Esophagus muscularis mucosa (tissue), 4 donors: ENCODE measurements at regions not wholly inside any gene's neighbourhood (a gene's known extent, or its start where the extent isn't known, plus 50 kb on each side); places are given as distances from the start of the nearest gene placed in this dataset.

ENCODE experiments used
- DNase-seq: peaks from one replicate; pipeline ENCODE4 v3.0.0-alpha.2; 2017; ENCODE audit errors: extremely low spot score
- H3K27ac ChIP-seq, 4 donors: fragments of 200-600 bp; sonication (generic); replicated peaks in 1 of 4; 1 replicate in 3 of 4; 2 replicates in 1 of 4; pipeline ENCODE4 v1.5.1; 2016 to 2019; ENCODE audit warnings: mild to moderate bottlenecking in 1 of 4
- H3K27me3 ChIP-seq, 4 donors: fragments of 200-600 bp; sonication (generic); one replicate each; pipeline versions ENCODE4 v1.5.1 to v1.6.0; 2016 to 2019
- H3K36me3 ChIP-seq, 4 donors: fragments of 200-600 bp; sonication (generic); one replicate each; pipeline ENCODE4 v1.5.1; 2016 to 2019
- H3K4me1 ChIP-seq, 4 donors: fragments of 200-600 bp; sonication (generic); one replicate each; pipeline ENCODE4 v1.5.1; 2016 to 2019
- H3K4me3 ChIP-seq, 4 donors: fragments of 200-600 bp; sonication (generic); 1 replicate in 2 of 4; 2 replicates in 2 of 4; pipeline ENCODE4 v1.5.1; 2016 to 2019; ENCODE audit warnings: mild to moderate bottlenecking in 4 of 4, moderate library complexity in 1 of 4
- H3K9me3 ChIP-seq, 4 donors: fragments of 200-600 bp; sonication (generic); 1 replicate in 3 of 4; 2 replicates in 1 of 4; pipeline ENCODE4 v1.5.1; 2016 to 2019
- CTCF ChIP-seq, 3 experiments: fragments of 200-600 bp in 2 of 3; fragments of 450-650 bp in 1 of 3; sonication (generic) in 2 of 3; IDR thresholded peaks; one replicate each; pipeline ENCODE4 v1.5.1; 2017 to 2019; ENCODE audit warnings: antibody characterized with exemption in 3 of 3, mild to moderate bottlenecking in 2 of 3, moderate library complexity in 1 of 3
- EP300 ChIP-seq: sonication (generic); formaldehyde crosslinking; IDR thresholded peaks from one replicate; pipeline ENCODE4 v1.6.1; 2017; ENCODE audit warnings: antibody characterized with exemption
- POLR2A ChIP-seq: fragments of 450-650 bp; IDR thresholded peaks from one replicate; pipeline ENCODE4 v1.6.1; 2017; ENCODE audit warnings: antibody characterized with exemption, moderate library complexity, mild to moderate bottlenecking, low read depth
- POLR2AphosphoS5 ChIP-seq, 2 donors: sonication (generic); formaldehyde crosslinking; IDR thresholded peaks; one replicate each; pipeline ENCODE4 v1.6.1; 2017; ENCODE audit warnings: antibody characterized with exemption in 2 of 2
- WGBS: methylation state at CpG from one replicate; pipeline ENCODE4 v1.1.5; 2018; 5-methylcytosine and 5-hydroxymethylcytosine counted together
- intact Hi-C: fragments of 100-400 bp; cut with DNase I; formaldehyde crosslinking; loops from one replicate; pipeline ENCODE4 v1.15.1; 2023

- no peaks in the 10 kb centered on the region for H3K27me3 ChIP-seq
- H3K9me3 ChIP-seq, result no peaks in the 10 kb centered on the region
- H3K4me3 ChIP-seq, result no peak overlapping the region
- WGBS, result 77% methylated on average over 3 of the region's 3 CpGs
- intact Hi-C loops, result no loop called here
- no peaks in the 10 kb centered on the region for H3K36me3 ChIP-seq
- TF ChIP-seq POLR2A (no peak), EP300 (no peak), CTCF (IDR thresholded peaks at IDR 0.05) (no peak), POLR2AphosphoS5 (IDR thresholded peaks at IDR 0.05) (no peak)
- H3K27ac ChIP-seq, result no peak overlapping the region
- H3K4me1 ChIP-seq, result no peaks in the 10 kb centered on the region
- no peak for DNase-seq
Measured at GRCh38 chr20:7571101-7571500, 369.2 kb downstream of the HAO1 start.

- H3K27me3 ChIP-seq, result no peaks in the 10 kb centered on the region
- DNase-seq, result no peak
- TF ChIP-seq EP300 (no peak), POLR2A (no peak), CTCF (IDR thresholded peaks at IDR 0.05) (no peak), POLR2AphosphoS5 (IDR thresholded peaks at IDR 0.05) (no peak)
- intact Hi-C loops, result no loop called here
- no peaks in the 10 kb centered on the region for H3K9me3 ChIP-seq
- no peak overlapping the region for H3K4me3 ChIP-seq
- H3K36me3 ChIP-seq, result no peaks in the 10 kb centered on the region
- WGBS, result 62% methylated on average over 5 of the region's 5 CpGs
- H3K27ac ChIP-seq, result no peak overlapping the region
- H3K4me1 ChIP-seq, result no peaks in the 10 kb centered on the region
Measured at GRCh38 chr20:7571521-7572055, 368.7 kb downstream of the HAO1 start.

- no peaks in the 10 kb centered on the region for H3K4me1 ChIP-seq
- TF ChIP-seq POLR2AphosphoS5 (IDR thresholded peaks at IDR 0.05) (no peak), EP300 (no peak), CTCF (IDR thresholded peaks at IDR 0.05) (no peak), POLR2A (no peak)
- DNase-seq, result no peak
- no peak overlapping the region for H3K27ac ChIP-seq
- peaks cover 0 to 5% (median 0%) of the 10 kb centered on the region in 4 donors for H3K9me3 ChIP-seq
- no peaks in the 10 kb centered on the region for H3K36me3 ChIP-seq
- H3K27me3 ChIP-seq, result no peaks in the 10 kb centered on the region
- no peak overlapping the region for H3K4me3 ChIP-seq
- WGBS, result 77% methylated on average over 3 of the region's 3 CpGs
- intact Hi-C loops, result no loop called here
Measured at GRCh38 chr20:7579888-7580287, 360.4 kb downstream of the HAO1 start.

- 90% methylated on average over 6 of the region's 6 CpGs for WGBS
- TF ChIP-seq POLR2A (no peak), CTCF (IDR thresholded peaks at IDR 0.05) (no peak), EP300 (no peak), POLR2AphosphoS5 (IDR thresholded peaks at IDR 0.05) (no peak)
- no peak for DNase-seq
- intact Hi-C loops, result no loop called here
- Histone ChIP-seq H3K36me3 (no peaks in the 10 kb centered on the region), H3K9me3 (peaks cover 0 to 5% (median 0%) of the 10 kb centered on the region in 4 donors), H3K27me3 (no peaks in the 10 kb centered on the region), H3K4me3 (no peak overlapping the region), H3K27ac (no peak overlapping the region), H3K4me1 (no peaks in the 10 kb centered on the region)
Measured at GRCh38 chr20:7585126-7585679, 355.1 kb downstream of the HAO1 start.

- intact Hi-C loops, result no loop called here
- Histone ChIP-seq H3K27ac (no peak overlapping the region), H3K4me1 (no peaks in the 10 kb centered on the region), H3K27me3 (no peaks in the 10 kb centered on the region), H3K36me3 (no peaks in the 10 kb centered on the region), H3K4me3 (no peak overlapping the region), H3K9me3 (peaks cover 0 to 5% (median 0%) of the 10 kb centered on the region in 4 donors)
- DNase-seq, result no peak
- no peak for TF ChIP-seq POLR2A
- no peak for TF ChIP-seq EP300
- no peak for TF ChIP-seq CTCF (IDR thresholded peaks at IDR 0.05)
- TF ChIP-seq POLR2AphosphoS5 (IDR thresholded peaks at IDR 0.05), result no peak
- 43% methylated on average over 1 of the region's 1 CpG for WGBS
Measured at GRCh38 chr20:7586481-7586880, 353.8 kb downstream of the HAO1 start.
